ENCODE measurements at regions not wholly inside any gene's neighbourhood (a gene's known extent, or its start where the extent isn't known, plus 50 kb on each side); places are given as distances from the start of the nearest gene placed in this dataset.

GRCh38 chr5:167766957-167767356 lies 524.5 kb upstream of the WWC1 start:
- no peaks in the 10 kb centered on the region for H3K4me1 Mint-ChIP-seq
- no peak overlapping the region for H3K27ac Mint-ChIP-seq
- DNase-seq, result no peak
- peaks cover 4% of the 10 kb centered on the region for H3K27me3 Mint-ChIP-seq
- no peak overlapping the region for H3K4me3 Mint-ChIP-seq
- H3K36me3 Mint-ChIP-seq, result no peaks in the 10 kb centered on the region
- H3K9me3 Mint-ChIP-seq, result no peaks in the 10 kb centered on the region

GRCh38 chr5:167767795-167768194 lies 523.6 kb upstream of the WWC1 start:
- Mint-ChIP-seq H3K27ac (no peak overlapping the region), H3K4me1 (no peaks in the 10 kb centered on the region), H3K9me3 (no peaks in the 10 kb centered on the region), H3K4me3 (no peak overlapping the region), H3K36me3 (no peaks in the 10 kb centered on the region), H3K27me3 (peaks cover 4% of the 10 kb centered on the region)
- DNase-seq, result no peak

GRCh38 chr5:167769846-167770413 lies 521.5 kb upstream of the WWC1 start:
- no peaks in the 10 kb centered on the region for H3K36me3 Mint-ChIP-seq
- H3K4me3 Mint-ChIP-seq, result no peak overlapping the region
- no peak for DNase-seq
- H3K27ac Mint-ChIP-seq, result no peak overlapping the region
- peaks cover 4% of the 10 kb centered on the region for H3K27me3 Mint-ChIP-seq
- H3K4me1 Mint-ChIP-seq, result no peaks in the 10 kb centered on the region
- no peaks in the 10 kb centered on the region for H3K9me3 Mint-ChIP-seq

- no peaks in the 10 kb centered on the region for H3K36me3 Mint-ChIP-seq
- H3K27me3 Mint-ChIP-seq, result peaks cover 4% of the 10 kb centered on the region
- no peak for DNase-seq
Measured at GRCh38 chr5:167770461-167770860, 521.0 kb upstream of the WWC1 start.

GRCh38 chr5:167771571-167771970 lies 519.9 kb upstream of the WWC1 start:
- no peak overlapping the region for H3K4me3 Mint-ChIP-seq
- no peak for DNase-seq
- no peak overlapping the region for H3K27ac Mint-ChIP-seq
- H3K4me1 Mint-ChIP-seq, result no peaks in the 10 kb centered on the region
- H3K36me3 Mint-ChIP-seq, result no peaks in the 10 kb centered on the region
- no peaks in the 10 kb centered on the region for H3K9me3 Mint-ChIP-seq
- no peaks in the 10 kb centered on the region for H3K27me3 Mint-ChIP-seq

More at GRCh38 chr5:167770461-167770860, 521.0 kb upstream of the WWC1 start:
- no peak overlapping the region for H3K4me3 Mint-ChIP-seq
- H3K9me3 Mint-ChIP-seq, result no peaks in the 10 kb centered on the region
- H3K27ac Mint-ChIP-seq, result no peak overlapping the region
- no peaks in the 10 kb centered on the region for H3K4me1 Mint-ChIP-seq

GRCh38 chr5:167773668-167774301 lies 517.7 kb upstream of the WWC1 start:
- H3K4me3 Mint-ChIP-seq, result no peak overlapping the region
- H3K9me3 Mint-ChIP-seq, result no peaks in the 10 kb centered on the region
- no peaks in the 10 kb centered on the region for H3K27me3 Mint-ChIP-seq
- H3K36me3 Mint-ChIP-seq, result no peaks in the 10 kb centered on the region
- no peak overlapping the region for H3K27ac Mint-ChIP-seq
- no peaks in the 10 kb centered on the region for H3K4me1 Mint-ChIP-seq
- DNase-seq, result no peak

GRCh38 chr5:167777746-167778145 lies 513.7 kb upstream of the WWC1 start:
- no peaks in the 10 kb centered on the region for H3K9me3 Mint-ChIP-seq
- H3K4me3 Mint-ChIP-seq, result no peak overlapping the region
- H3K4me1 Mint-ChIP-seq, result no peaks in the 10 kb centered on the region
- no peak overlapping the region for H3K27ac Mint-ChIP-seq
- no peak for DNase-seq
- H3K27me3 Mint-ChIP-seq, result no peaks in the 10 kb centered on the region
- peaks cover 1% of the 10 kb centered on the region for H3K36me3 Mint-ChIP-seq

- H3K4me1 Mint-ChIP-seq, result no peaks in the 10 kb centered on the region
- H3K9me3 Mint-ChIP-seq, result no peaks in the 10 kb centered on the region
Measured at GRCh38 chr5:167778228-167778627, 513.2 kb upstream of the WWC1 start.

GRCh38 chr5:167779644-167780043 lies 511.8 kb upstream of the WWC1 start:
- H3K4me1 Mint-ChIP-seq, result no peaks in the 10 kb centered on the region
- no peaks in the 10 kb centered on the region for H3K27me3 Mint-ChIP-seq
- H3K27ac Mint-ChIP-seq, result no peak overlapping the region
- DNase-seq, result no peak
- H3K9me3 Mint-ChIP-seq, result no peaks in the 10 kb centered on the region
- H3K4me3 Mint-ChIP-seq, result no peak overlapping the region
- H3K36me3 Mint-ChIP-seq, result peaks cover 1% of the 10 kb centered on the region

More at GRCh38 chr5:167778228-167778627, 513.2 kb upstream of the WWC1 start:
- no peak for DNase-seq
- no peak overlapping the region for H3K27ac Mint-ChIP-seq
- no peak overlapping the region for H3K4me3 Mint-ChIP-seq
- H3K36me3 Mint-ChIP-seq, result peaks cover 1% of the 10 kb centered on the region
- H3K27me3 Mint-ChIP-seq, result no peaks in the 10 kb centered on the region

GRCh38 chr5:167780177-167780576 lies 511.3 kb upstream of the WWC1 start:
- Mint-ChIP-seq H3K27ac (no peak overlapping the region), H3K9me3 (no peaks in the 10 kb centered on the region), H3K4me3 (no peak overlapping the region), H3K27me3 (no peaks in the 10 kb centered on the region), H3K4me1 (no peaks in the 10 kb centered on the region), H3K36me3 (peaks cover 1% of the 10 kb centered on the region)
- no peak for DNase-seq

GRCh38 chr5:167783145-167783817 lies 508.2 kb upstream of the WWC1 start:
- peaks cover 1% of the 10 kb centered on the region for H3K36me3 Mint-ChIP-seq
- no peaks in the 10 kb centered on the region for H3K9me3 Mint-ChIP-seq
- DNase-seq, result no peak
- no peaks in the 10 kb centered on the region for H3K27me3 Mint-ChIP-seq
- H3K4me3 Mint-ChIP-seq, result no peak overlapping the region
- H3K4me1 Mint-ChIP-seq, result no peaks in the 10 kb centered on the region
- no peak overlapping the region for H3K27ac Mint-ChIP-seq

GRCh38 chr5:167785106-167785505 lies 506.3 kb upstream of the WWC1 start:
- peaks cover 1% of the 10 kb centered on the region for H3K36me3 Mint-ChIP-seq
- no peak overlapping the region for H3K27ac Mint-ChIP-seq
- H3K9me3 Mint-ChIP-seq, result no peaks in the 10 kb centered on the region
- no peak for DNase-seq
- no peak overlapping the region for H3K4me3 Mint-ChIP-seq
- H3K27me3 Mint-ChIP-seq, result no peaks in the 10 kb centered on the region
- H3K4me1 Mint-ChIP-seq, result no peaks in the 10 kb centered on the region

- Mint-ChIP-seq H3K27ac (no peak overlapping the region), H3K9me3 (no peaks in the 10 kb centered on the region), H3K36me3 (peaks cover 1% of the 10 kb centered on the region), H3K4me3 (no peak overlapping the region), H3K4me1 (no peaks in the 10 kb centered on the region), H3K27me3 (no peaks in the 10 kb centered on the region)
- DNase-seq, result no peak
Measured at GRCh38 chr5:167785901-167786300, 505.5 kb upstream of the WWC1 start.

GRCh38 chr5:167786871-167787578 lies 504.4 kb upstream of the WWC1 start:
- Mint-ChIP-seq H3K4me3 (no peak overlapping the region), H3K27ac (no peak overlapping the region), H3K27me3 (no peaks in the 10 kb centered on the region), H3K36me3 (no peaks in the 10 kb centered on the region), H3K4me1 (no peaks in the 10 kb centered on the region), H3K9me3 (no peaks in the 10 kb centered on the region)
- DNase-seq, result no peak

- Mint-ChIP-seq H3K36me3 (no peaks in the 10 kb centered on the region), H3K4me3 (no peak overlapping the region), H3K4me1 (no peaks in the 10 kb centered on the region), H3K27me3 (no peaks in the 10 kb centered on the region), H3K9me3 (no peaks in the 10 kb centered on the region), H3K27ac (no peak overlapping the region)
- no peak for DNase-seq
Measured at GRCh38 chr5:167790045-167790444, 501.4 kb upstream of the WWC1 start.

Measured in activated naive CD8-positive, alpha-beta T cell treated with anti-CD3 and anti-CD28 coated beads for 36 hours (primary cell).